Breast epithelium (tissue), 4 donors: ENCODE measurements at regions not wholly inside any gene's neighbourhood (a gene's known extent, or its start where the extent isn't known, plus 50 kb on each side); places are given as distances from the start of the nearest gene placed in this dataset.
A peak's percentile ranks its signal among the peaks of the same experiment; 100 is the strongest.

Source experiments
- DNase-seq, 2 donors: peaks; one replicate each; pipeline ENCODE4 v3.0.0-alpha.2; 2019; ENCODE audit warnings: low spot score in 2 of 2
- H3K27ac ChIP-seq, 2 donors: fragments of 200-600 bp; sonication (generic) in 1 of 2; one replicate each; pipeline ENCODE4 v1.5.1; 2016 to 2019; ENCODE audit warnings: mild to moderate bottlenecking in 1 of 2
- H3K27me3 ChIP-seq, 2 donors: fragments of 200-600 bp; sonication (generic) in 1 of 2; one replicate each; pipeline versions ENCODE4 v1.5.1 to v1.6.0; 2017 to 2019; ENCODE audit warnings: control low read depth in 1 of 2, mild to moderate bottlenecking in 1 of 2
- H3K36me3 ChIP-seq: fragments of 200-600 bp; one replicate; pipeline ENCODE4 v1.5.1; 2019
- H3K4me1 ChIP-seq, 2 donors: fragments of 200-600 bp; sonication (generic); one replicate each; pipeline ENCODE4 v1.5.1; 2016 to 2019; ENCODE audit warnings: control low read depth in 1 of 2
- H3K4me3 ChIP-seq, 3 donors: fragments of 200-600 bp; sonication (generic); 1 replicate in 2 of 3; 2 replicates in 1 of 3; pipeline ENCODE4 v1.5.1; 2016 to 2019; ENCODE audit warnings: mild to moderate bottlenecking in 3 of 3, moderate library complexity in 2 of 3
- H3K9me3 ChIP-seq, 2 donors: fragments of 200-600 bp; sonication (generic) in 1 of 2; one replicate each; pipeline ENCODE4 v1.5.1; 2016 to 2019; ENCODE audit warnings: control low read depth in 1 of 2
- POLR2A ChIP-seq: fragments of 450-650 bp; IDR thresholded peaks from one replicate; pipeline ENCODE4 v1.6.1; 2016; ENCODE audit warnings: antibody characterized with exemption, mild to moderate bottlenecking, moderate library complexity
- POLR2AphosphoS5 ChIP-seq, 3 donors: sonication (generic); formaldehyde crosslinking; IDR thresholded peaks; one replicate each; pipeline ENCODE4 v1.6.1; 2017; ENCODE audit warnings: antibody characterized with exemption in 3 of 3
- intact Hi-C: fragments of 100-400 bp; cut with DNase I; formaldehyde crosslinking; loops from one replicate; pipeline ENCODE4 v1.15.1; 2023; ENCODE audit warnings: low total_unique reads
- TF ChIP-seq, protein P1 (sequence below), 3 donors: fragments of 450-650 bp; IDR thresholded peaks; one replicate each; pipeline ENCODE4 v1.5.1; 2016 to 2017; ENCODE audit warnings: antibody characterized with exemption in 3 of 3, mild to moderate bottlenecking in 3 of 3, moderate library complexity in 3 of 3

DNA sequence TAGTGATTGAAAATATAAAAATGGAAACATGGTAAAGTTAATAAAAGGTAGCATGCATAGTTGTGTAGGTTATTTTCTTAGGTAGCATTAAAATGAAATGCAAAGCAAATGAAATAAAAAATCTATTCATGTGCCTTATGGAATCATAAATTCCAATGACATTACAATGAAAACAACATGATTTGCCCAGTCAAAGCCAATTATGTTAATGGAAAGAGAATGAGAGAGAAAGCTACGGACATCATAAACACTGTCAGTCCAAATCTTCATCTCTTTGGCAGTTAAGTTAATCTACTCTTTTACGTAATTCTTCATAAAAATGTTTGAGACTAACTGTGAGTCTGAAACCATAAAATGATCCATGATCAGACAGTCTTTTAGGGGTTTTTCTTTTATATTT is 636.7 kb upstream of the SYT4 start:
- H3K27me3 ChIP-seq, result no peaks in the 10 kb centered on the region
- TF ChIP-seq POLR2AphosphoS5 (IDR thresholded peaks at IDR 0.05) (no peak), POLR2A (no peak)
- TF ChIP-seq, protein P1, sequence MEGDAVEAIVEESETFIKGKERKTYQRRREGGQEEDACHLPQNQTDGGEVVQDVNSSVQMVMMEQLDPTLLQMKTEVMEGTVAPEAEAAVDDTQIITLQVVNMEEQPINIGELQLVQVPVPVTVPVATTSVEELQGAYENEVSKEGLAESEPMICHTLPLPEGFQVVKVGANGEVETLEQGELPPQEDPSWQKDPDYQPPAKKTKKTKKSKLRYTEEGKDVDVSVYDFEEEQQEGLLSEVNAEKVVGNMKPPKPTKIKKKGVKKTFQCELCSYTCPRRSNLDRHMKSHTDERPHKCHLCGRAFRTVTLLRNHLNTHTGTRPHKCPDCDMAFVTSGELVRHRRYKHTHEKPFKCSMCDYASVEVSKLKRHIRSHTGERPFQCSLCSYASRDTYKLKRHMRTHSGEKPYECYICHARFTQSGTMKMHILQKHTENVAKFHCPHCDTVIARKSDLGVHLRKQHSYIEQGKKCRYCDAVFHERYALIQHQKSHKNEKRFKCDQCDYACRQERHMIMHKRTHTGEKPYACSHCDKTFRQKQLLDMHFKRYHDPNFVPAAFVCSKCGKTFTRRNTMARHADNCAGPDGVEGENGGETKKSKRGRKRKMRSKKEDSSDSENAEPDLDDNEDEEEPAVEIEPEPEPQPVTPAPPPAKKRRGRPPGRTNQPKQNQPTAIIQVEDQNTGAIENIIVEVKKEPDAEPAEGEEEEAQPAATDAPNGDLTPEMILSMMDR (IDR thresholded peaks at IDR 0.05), result no peak
- H3K36me3 ChIP-seq, result peaks cover 4% of the 10 kb centered on the region
- H3K27ac ChIP-seq, result no peak overlapping the region
- intact Hi-C loops, result no loop called here
- no peak overlapping the region for H3K4me3 ChIP-seq
- H3K4me1 ChIP-seq, result no peaks in the 10 kb centered on the region
- H3K9me3 ChIP-seq, result no peaks in the 10 kb centered on the region
- DNase-seq, result no peak

DNA sequence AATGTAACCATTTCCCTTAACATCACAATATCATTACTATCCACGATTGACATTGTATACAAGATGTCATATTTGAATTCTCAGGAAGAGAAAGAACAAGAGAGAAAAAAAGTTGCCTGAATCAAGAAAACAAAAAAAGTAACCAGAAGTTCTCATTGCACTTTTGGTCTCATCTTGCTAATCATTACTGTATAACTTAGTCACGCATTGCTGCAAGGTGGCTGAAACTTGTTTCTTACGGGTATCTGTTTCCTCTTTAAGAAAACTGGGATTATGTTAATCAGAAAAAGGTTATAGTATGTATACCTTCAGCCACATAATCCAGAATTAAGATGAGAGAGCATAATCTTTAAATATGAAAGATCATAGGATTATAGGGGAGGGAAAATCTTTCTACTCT is 639.7 kb upstream of the SYT4 start:
- Histone ChIP-seq H3K36me3 (peaks cover 4% of the 10 kb centered on the region), H3K27me3 (no peaks in the 10 kb centered on the region), H3K4me3 (no peak overlapping the region), H3K27ac (no peak overlapping the region), H3K9me3 (no peaks in the 10 kb centered on the region), H3K4me1 (no peaks in the 10 kb centered on the region)
- TF ChIP-seq, protein P1 (IDR thresholded peaks at IDR 0.05), result no peak
- TF ChIP-seq POLR2A (no peak), POLR2AphosphoS5 (IDR thresholded peaks at IDR 0.05) (no peak)
- no peak for DNase-seq
- intact Hi-C loops, result no loop called here

DNA sequence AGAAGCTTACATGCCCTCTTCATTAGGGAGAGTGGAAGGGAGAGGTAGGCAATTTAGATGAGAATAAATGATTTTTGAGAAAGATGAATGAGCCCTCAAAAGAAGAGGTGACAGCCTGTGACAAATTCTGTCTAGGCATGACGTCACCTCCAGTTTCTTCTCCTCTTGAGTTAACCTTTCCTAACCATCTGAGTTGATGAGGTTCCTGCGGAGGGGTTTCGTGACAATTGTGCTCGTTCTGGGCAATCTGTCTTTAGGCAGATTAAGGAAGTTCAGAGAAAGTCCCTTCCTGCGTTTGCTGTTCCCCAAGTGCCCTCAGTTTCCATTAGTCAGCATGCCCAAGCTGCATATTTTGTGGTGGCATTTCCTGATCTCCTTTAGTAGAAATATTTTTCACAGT is 640.2 kb upstream of the SYT4 start:
- H3K27ac ChIP-seq, result no peak overlapping the region
- intact Hi-C loops, result no loop called here
- H3K4me3 ChIP-seq, result no peak overlapping the region
- no peaks in the 10 kb centered on the region for H3K4me1 ChIP-seq
- no peaks in the 10 kb centered on the region for H3K9me3 ChIP-seq
- DNase-seq, result no peak
- H3K27me3 ChIP-seq, result no peaks in the 10 kb centered on the region
- H3K36me3 ChIP-seq, result peaks cover 4% of the 10 kb centered on the region
- TF ChIP-seq, protein P1 (IDR thresholded peaks at IDR 0.05), result no peak

DNA sequence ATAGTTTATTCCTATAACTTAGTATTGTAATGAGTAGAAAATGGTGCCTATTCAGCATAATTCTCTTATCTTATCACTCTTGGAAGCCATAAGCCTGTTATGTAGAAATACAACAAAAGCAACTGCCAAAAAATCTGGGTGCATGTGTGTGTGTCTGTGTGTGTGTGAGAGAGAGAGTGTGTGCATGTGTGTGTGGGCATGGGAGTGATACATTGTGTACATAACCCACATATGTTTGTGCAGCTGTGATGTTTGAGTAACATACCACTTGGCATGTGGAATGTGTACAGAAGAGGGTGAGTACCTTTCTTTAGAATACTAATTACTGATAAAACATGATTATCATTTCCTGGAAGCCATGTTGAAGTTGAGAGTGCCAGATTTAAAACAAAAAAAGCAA is 642.3 kb upstream of the SYT4 start:
- no peaks in the 10 kb centered on the region for H3K9me3 ChIP-seq
- peak overlapping the region in 1 of 2 donors; percentile 14 for H3K27ac ChIP-seq
- DNase-seq, result no peak
- H3K36me3 ChIP-seq, result no peaks in the 10 kb centered on the region
- no peaks in the 10 kb centered on the region for H3K27me3 ChIP-seq
- H3K4me1 ChIP-seq, result no peaks in the 10 kb centered on the region
- intact Hi-C loops, result no loop called here
- TF ChIP-seq POLR2A (no peak), POLR2AphosphoS5 (IDR thresholded peaks at IDR 0.05) (no peak)
- TF ChIP-seq, protein P1 (IDR thresholded peaks at IDR 0.05), result no peak
- H3K4me3 ChIP-seq, result no peak overlapping the region

DNA sequence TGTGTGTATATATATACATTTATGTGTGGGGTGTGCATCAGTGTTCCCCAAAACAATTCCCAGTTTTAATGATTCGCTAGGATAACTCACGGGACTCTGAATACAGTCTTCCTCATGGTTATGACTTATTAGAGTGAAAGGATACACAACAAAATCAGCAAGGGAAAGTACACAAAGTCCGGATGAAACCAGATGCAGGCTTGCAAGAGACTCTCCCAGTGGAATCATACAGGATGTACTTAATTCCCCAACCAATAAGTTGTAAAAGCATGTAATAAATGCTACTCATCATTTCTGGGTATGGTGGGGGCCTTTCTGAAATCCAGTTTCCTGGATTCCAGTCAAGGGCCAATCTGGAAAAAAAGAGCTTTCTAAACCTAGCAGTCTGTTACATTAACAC is 654.1 kb upstream of the SYT4 start:
- no peak for TF ChIP-seq POLR2AphosphoS5 (IDR thresholded peaks at IDR 0.05)
- TF ChIP-seq, protein P1 (IDR thresholded peaks at IDR 0.05), result no peak
- no peak for TF ChIP-seq POLR2A
- DNase-seq, result no peak
- Histone ChIP-seq H3K36me3 (no peaks in the 10 kb centered on the region), H3K4me3 (peak overlapping the region in 1 of 3 donors; percentile 17), H3K27ac (peak overlapping the region; percentile 14 to 39), H3K27me3 (no peaks in the 10 kb centered on the region), H3K9me3 (no peaks in the 10 kb centered on the region), H3K4me1 (no peaks in the 10 kb centered on the region)
- intact Hi-C loops, result no loop called here
